ENCODE measurements at regions not wholly inside any gene's neighbourhood (a gene's known extent, or its start where the extent isn't known, plus 50 kb on each side); places are given as distances from the start of the nearest gene placed in this dataset.

- DNase-seq (ENCODE audit: low read depth in 4 of 4, low spot score in 1 of 4), result no peak
These were observed 1707.6 kb upstream of the RAG2 start for GRCh38 chr11:38305682-38306081.

- no peak for DNase-seq (ENCODE audit: low read depth in 4 of 4, low spot score in 1 of 4)
These were observed 1706.9 kb upstream of the RAG2 start for GRCh38 chr11:38304926-38305325.

- DNase-seq (ENCODE audit: low read depth in 4 of 4, low spot score in 1 of 4), result no peak
These were observed 1704.5 kb upstream of the RAG2 start for GRCh38 chr11:38302564-38302963.

GRCh38 chr11:38300570-38300969 is 1702.5 kb upstream of the RAG2 start:
- DNase-seq (ENCODE audit: low read depth in 4 of 4, low spot score in 1 of 4), result no peak

GRCh38 chr11:38296211-38296776 is 1698.3 kb upstream of the RAG2 start:
- no peak for DNase-seq (ENCODE audit: low read depth in 4 of 4, low spot score in 1 of 4)

GRCh38 chr11:38282718-38283117 is 1684.7 kb upstream of the RAG2 start:
- no peak for DNase-seq (ENCODE audit: low read depth in 4 of 4, low spot score in 1 of 4)

- no peak for DNase-seq (ENCODE audit: low read depth in 4 of 4, low spot score in 1 of 4)
These were observed 1680.6 kb upstream of the RAG2 start for GRCh38 chr11:38278457-38279141.

GRCh38 chr11:38274031-38274430 is 1676.0 kb upstream of the RAG2 start:
- DNase-seq (ENCODE audit: low read depth in 4 of 4, low spot score in 1 of 4), result no peak

GRCh38 chr11:38272376-38272775 is 1674.3 kb upstream of the RAG2 start:
- no peak for DNase-seq (ENCODE audit: low read depth in 4 of 4, low spot score in 1 of 4)

- DNase-seq (ENCODE audit: low read depth in 4 of 4, low spot score in 1 of 4), result no peak
These were observed 1668.7 kb upstream of the RAG2 start for GRCh38 chr11:38266691-38267090.

- no peak for DNase-seq (ENCODE audit: low read depth in 4 of 4, low spot score in 1 of 4)
These were observed 1658.4 kb upstream of the RAG2 start for GRCh38 chr11:38256436-38256835.

GRCh38 chr11:38254913-38255312 is 1656.9 kb upstream of the RAG2 start:
- DNase-seq (ENCODE audit: low read depth in 4 of 4, low spot score in 1 of 4), result no peak

GRCh38 chr11:38252620-38253019 is 1654.6 kb upstream of the RAG2 start:
- DNase-seq (ENCODE audit: low read depth in 4 of 4, low spot score in 1 of 4), result no peak

GRCh38 chr11:38246451-38246850 is 1648.4 kb upstream of the RAG2 start:
- no peak for DNase-seq (ENCODE audit: low read depth in 4 of 4, low spot score in 1 of 4)

GRCh38 chr11:38226684-38227083 is 1628.6 kb upstream of the RAG2 start:
- no peak for DNase-seq (ENCODE audit: low read depth in 4 of 4, low spot score in 1 of 4)

- no peak for DNase-seq (ENCODE audit: low read depth in 4 of 4, low spot score in 1 of 4)
These were observed 1623.3 kb upstream of the RAG2 start for GRCh38 chr11:38221295-38221694.

GRCh38 chr11:38219636-38220035 is 1621.6 kb upstream of the RAG2 start:
- DNase-seq (ENCODE audit: low read depth in 4 of 4, low spot score in 1 of 4), result no peak

- no peak for DNase-seq (ENCODE audit: low read depth in 4 of 4, low spot score in 1 of 4)
These were observed 1610.9 kb upstream of the RAG2 start for GRCh38 chr11:38208951-38209350.

- DNase-seq (ENCODE audit: low read depth in 4 of 4, low spot score in 1 of 4), result no peak
These were observed 1608.6 kb upstream of the RAG2 start for GRCh38 chr11:38206663-38207062.

GRCh38 chr11:38191101-38191500 is 1593.1 kb upstream of the RAG2 start:
- DNase-seq (ENCODE audit: low read depth in 4 of 4, low spot score in 1 of 4), result no peak

- DNase-seq (ENCODE audit: low read depth in 4 of 4, low spot score in 1 of 4), result no peak
These were observed 1584.3 kb upstream of the RAG2 start for GRCh38 chr11:38182126-38182866.

GRCh38 chr11:38176686-38177322 is 1578.8 kb upstream of the RAG2 start:
- no peak for DNase-seq (ENCODE audit: low read depth in 4 of 4, low spot score in 1 of 4)

Measured in stimulated activated CD4-positive, alpha-beta T cell treated with anti-CD3 and anti-CD28 coated beads, Interleukin-1b, Interleukin-23, amount 100 ng/mL, for 24 hours (primary cell).